ENCODE measurements at regions not wholly inside any gene's neighbourhood (a gene's known extent, or its start where the extent isn't known, plus 50 kb on each side); places are given as distances from the start of the nearest gene placed in this dataset.

DNA sequence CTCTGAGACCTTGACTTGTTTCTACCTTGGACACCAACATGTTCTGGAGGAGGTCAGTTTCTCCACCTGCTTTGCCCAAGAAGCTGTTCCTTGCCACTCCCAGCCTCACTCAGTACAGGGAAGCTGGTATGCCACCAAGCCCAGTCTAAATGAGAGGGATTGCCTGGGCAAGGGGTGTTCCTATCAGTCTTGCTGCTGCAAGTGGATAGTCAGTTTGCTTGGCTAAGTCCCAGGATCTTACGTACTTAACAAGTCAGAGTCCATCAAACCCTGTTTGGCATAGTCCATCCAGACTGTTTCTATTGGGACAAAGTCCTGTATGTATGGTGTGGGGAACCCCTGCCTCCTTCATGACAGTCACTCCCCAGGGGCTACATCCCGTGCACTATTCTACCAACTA, 66.6 kb downstream of the RPL27A start:
- Mint-ChIP-seq H3K4me3 (no peak overlapping the region), H3K9me3 (ENCODE audit: insufficient read depth) (no peaks in the 10 kb centered on the region), H3K27me3 (peaks cover 11% of the 10 kb centered on the region), H3K4me1 (peaks cover 3% of the 10 kb centered on the region), H3K27ac (no peak overlapping the region)
- Histone ChIP-seq H3K9ac (ENCODE audit: low read length) (no peak overlapping the region), H3K79me2 (ENCODE audit: control insufficient read depth, insufficient read depth, low read length) (no peaks in the 10 kb centered on the region), H3K4me1 (ENCODE audit: control insufficient read depth in 2 of 2, insufficient read depth in 2 of 2, low read length in 2 of 2) (peaks cover 8 to 9% of the 10 kb centered on the region in 2 donors), H3K4me3 (ENCODE audit: control extremely low read depth in 1 of 5, extremely low read depth in 1 of 5, insufficient read depth in 1 of 5, low read depth in 2 of 5, low read length in 4 of 5) (no peak overlapping the region), H3K27me3 (replicated peaks in 1 of 4; ENCODE audit: control extremely low read depth in 1 of 4, control insufficient read depth in 3 of 4, insufficient read depth in 4 of 4, low read length in 3 of 4) (no peaks in the 10 kb centered on the region), H3K4me2 (replicated peaks; ENCODE audit: low read depth, low read length, poor library complexity, severe bottlenecking) (no peak overlapping the region), H3K27ac (ENCODE audit: low read length in 2 of 2) (no peak overlapping the region), H2AFZ (ENCODE audit: insufficient read depth, low read depth, low read length, poor library complexity, severe bottlenecking) (no peak overlapping the region), H3K36me3 (replicated peaks in 1 of 2; ENCODE audit: control extremely low read depth in 1 of 2, control insufficient read depth in 1 of 2, extremely low read depth in 1 of 2, insufficient read depth in 2 of 2, low read length in 1 of 2) (no peaks in the 10 kb centered on the region), H3K9me3 (ENCODE audit: control extremely low read depth in 1 of 3, control insufficient read depth in 2 of 3, insufficient read depth in 1 of 3, low read length in 2 of 3) (no peaks in the 10 kb centered on the region), H4K20me1 (ENCODE audit: control insufficient read depth, insufficient read depth, low read length, poor library complexity, severe bottlenecking) (no peaks in the 10 kb centered on the region)
- 86% methylated on average over 2 of the region's 2 CpGs for WGBS (ENCODE audit: insufficient coverage)
- POLR2A ChIA-PET: no interaction called here
- TF ChIP-seq EZH2 (IDR thresholded peaks at IDR 0.05; ENCODE audit: borderline replicate concordance, insufficient read depth, low read depth, low read length, poor library complexity, severe bottlenecking): no peak
- TF ChIP-seq CTCF (IDR thresholded peaks at IDR 0.05): no peak
- CTCF ChIA-PET: interaction anchor here (0.5 kb wide), 1 partner anchor 12 kb away, joined by 3 read pairs; no protein-coding TSS in a partner anchor
- intact Hi-C loops (cut with micrococcal nuclease): no loop called here
- ATAC-seq (ENCODE audit: low read depth): no peak
- no peak for DNase-seq

DNA sequence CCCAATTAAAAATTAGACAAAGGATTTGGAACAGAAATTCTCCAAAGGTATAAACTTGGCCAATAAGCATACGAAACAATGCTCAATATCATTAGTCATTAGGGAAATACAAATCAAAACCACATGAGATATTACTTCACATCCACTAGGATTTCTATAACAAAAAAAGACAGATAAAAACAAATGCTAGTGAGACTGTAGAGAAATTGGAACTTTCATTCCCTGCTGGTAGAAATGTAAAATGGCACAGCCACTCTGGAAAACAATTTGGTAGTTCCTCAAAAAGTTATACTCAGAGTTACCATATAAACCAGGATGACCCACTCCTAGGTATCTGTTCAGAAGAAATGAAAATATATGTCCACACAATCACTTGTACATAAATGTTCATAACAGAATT, 71.6 kb downstream of the RPL27A start:
- Histone ChIP-seq H3K9ac (ENCODE audit: low read length) (no peak overlapping the region), H3K27ac (ENCODE audit: low read length in 2 of 2) (no peak overlapping the region), H3K4me2 (replicated peaks; ENCODE audit: low read depth, low read length, poor library complexity, severe bottlenecking) (no peak overlapping the region), H3K36me3 (replicated peaks in 1 of 2; ENCODE audit: control extremely low read depth in 1 of 2, control insufficient read depth in 1 of 2, extremely low read depth in 1 of 2, insufficient read depth in 2 of 2, low read length in 1 of 2) (no peaks in the 10 kb centered on the region), H3K4me3 (ENCODE audit: control extremely low read depth in 1 of 5, extremely low read depth in 1 of 5, insufficient read depth in 1 of 5, low read depth in 2 of 5, low read length in 4 of 5) (no peak overlapping the region), H3K79me2 (ENCODE audit: control insufficient read depth, insufficient read depth, low read length) (no peaks in the 10 kb centered on the region), H4K20me1 (ENCODE audit: control insufficient read depth, insufficient read depth, low read length, poor library complexity, severe bottlenecking) (no peaks in the 10 kb centered on the region), H2AFZ (ENCODE audit: insufficient read depth, low read depth, low read length, poor library complexity, severe bottlenecking) (no peak overlapping the region), H3K27me3 (replicated peaks in 1 of 4; ENCODE audit: control extremely low read depth in 1 of 4, control insufficient read depth in 3 of 4, insufficient read depth in 4 of 4, low read length in 3 of 4) (peaks cover 0 to 5% (median 0%) of the 10 kb centered on the region in 4 experiments), H3K9me3 (ENCODE audit: control extremely low read depth in 1 of 3, control insufficient read depth in 2 of 3, insufficient read depth in 1 of 3, low read length in 2 of 3) (no peaks in the 10 kb centered on the region), H3K4me1 (ENCODE audit: control insufficient read depth in 2 of 2, insufficient read depth in 2 of 2, low read length in 2 of 2) (no peaks in the 10 kb centered on the region)
- no peaks in the 10 kb centered on the region for H3K9me3 Mint-ChIP-seq (ENCODE audit: insufficient read depth)
- WGBS (ENCODE audit: insufficient coverage): no CpG with 5 or more reads among the region's 1 CpG
- no peak overlapping the region for H3K27ac Mint-ChIP-seq
- ATAC-seq (ENCODE audit: low read depth) (no peak), DNase-seq (no peak)
- no peak for TF ChIP-seq CTCF (IDR thresholded peaks at IDR 0.05)
- TF ChIP-seq EZH2 (IDR thresholded peaks at IDR 0.05; ENCODE audit: borderline replicate concordance, insufficient read depth, low read depth, low read length, poor library complexity, severe bottlenecking): no peak
- no peaks in the 10 kb centered on the region for H3K4me1 Mint-ChIP-seq
- H3K4me3 Mint-ChIP-seq: no peak overlapping the region
- intact Hi-C loops (cut with micrococcal nuclease): no loop called here
- peaks cover 11% of the 10 kb centered on the region for H3K27me3 Mint-ChIP-seq
- ChIA-PET POLR2A (no interaction called here), CTCF (no interaction called here)

All from B cell (primary cell).